GM12878 (cell line): ENCODE measurements at regions not wholly inside any gene's neighbourhood (a gene's known extent, or its start where the extent isn't known, plus 50 kb on each side); places are given as distances from the start of the nearest gene placed in this dataset.

Experiments
- ATAC-seq: fragments of 200-7000 bp; cut with Tn5 transposase; 3 replicates; pipeline ENCODE4 v1.9.1; 2020; ENCODE audit warnings: mild to moderate bottlenecking, moderate library complexity
- BruUV-seq: library from RNA; stranded (reverse); fragments of 400-500 nt; replicated peaks from 2 replicates; lab custom pipeline; 2021; lab: Mats Ljungman, UMichigan
- CTCF ChIA-PET: fragments of 300-600 bp; sonication (Branson Sonifier 250); formaldehyde crosslinking; extraction: SDS; loops from one replicate; lab custom pipeline; 2021; ENCODE audit warnings: inconsistent platforms; lab: Yijun Ruan, JAX
- POLR2A ChIA-PET: fragments of 350-600 bp; formaldehyde crosslinking; extraction: SDS; loops from one replicate; lab custom pipeline; 2021; ENCODE audit warnings: inconsistent platforms; lab: Charles Lee
- RAD21 ChIA-PET: fragments of 300-600 bp; sonication (Branson Sonifier 250); formaldehyde crosslinking; loops from one replicate; lab custom pipeline; 2023; ENCODE audit warnings: antibody characterized with exemption; ENCODE audit not compliant: unreplicated experiment; lab: Charles Lee
- SMC1A ChIA-PET: fragments of 300-600 bp; sonication (Branson Sonifier 250); formaldehyde crosslinking; loops from one replicate; lab custom pipeline; 2023; ENCODE audit not compliant: unreplicated experiment, uncharacterized antibody; lab: Charles Lee
- DNase-seq: peaks from one replicate; pipeline ENCODE4 v3.0.0-alpha.2; 2011; ENCODE audit warnings: low read depth, low spot score
- FAIRE-seq: peaks from 3 replicates; lab custom pipeline; 2011; peaks lifted over from hg19 to GRCh38; lab: Jason Lieb, UNC
- H2AFZ ChIP-seq: 2 replicates; pipeline ENCODE4 v1.6.0; 2011; ENCODE audit warnings: low read depth, low read length, control low read depth; ENCODE audit not compliant: control insufficient read depth
- H3K27ac ChIP-seq: 2 replicates; pipeline ENCODE4 v1.5.1; 2011; ENCODE audit warnings: control low read depth; ENCODE audit not compliant: control insufficient read depth, insufficient read depth
- H3K27me3 ChIP-seq, 2 experiments: replicated peaks in 1 of 2; 2 replicates each; pipeline versions ENCODE4 v1.6.0 to v1.6.1; 2011; ENCODE audit warnings: low read length in 1 of 2; ENCODE audit not compliant: control insufficient read depth in 2 of 2, insufficient read depth in 2 of 2
- H3K36me3 ChIP-seq, 2 experiments: 2 replicates each; pipeline ENCODE4 v1.5.1; 2011; ENCODE audit warnings: low read length in 1 of 2; ENCODE audit not compliant: control insufficient read depth in 2 of 2, insufficient read depth in 2 of 2
- H3K4me1 ChIP-seq: 2 replicates; pipeline ENCODE4 v1.6.1; 2011; ENCODE audit warnings: mild to moderate bottlenecking, low read length, moderate library complexity, mixed read lengths; ENCODE audit not compliant: control insufficient read depth, insufficient read depth
- H3K4me2 ChIP-seq: 2 replicates; pipeline ENCODE4 v1.6.0; 2011; ENCODE audit warnings: control low read depth; ENCODE audit not compliant: control insufficient read depth, insufficient read depth
- H3K4me3 ChIP-seq: fragments of 200-600 bp; sonication (generic); 2 replicates; pipeline ENCODE4 v1.5.1; 2016
- H3K79me2 ChIP-seq: 2 replicates; pipeline ENCODE4 v1.6.0; 2011; ENCODE audit warnings: low read length; ENCODE audit not compliant: control insufficient read depth, insufficient read depth
- H3K9ac ChIP-seq: 2 replicates; pipeline ENCODE4 v1.8.0; 2011; ENCODE audit warnings: low read length, control low read depth, mixed read lengths; ENCODE audit not compliant: control insufficient read depth, insufficient read depth
- H3K9me3 ChIP-seq: replicated peaks from 3 replicates; pipeline ENCODE4 v1.5.1; 2011; ENCODE audit warnings: mild to moderate bottlenecking, low read length; ENCODE audit not compliant: control insufficient read depth, insufficient read depth
- H4K20me1 ChIP-seq: 2 replicates; pipeline ENCODE4 v1.6.0; 2011; ENCODE audit not compliant: control insufficient read depth, insufficient read depth
- CEBPZ ChIP-seq: fragments of 150-350 bp; IDR thresholded peaks from 2 replicates; pipeline ENCODE4 v1.6.1; 2016; ENCODE audit warnings: low read depth, low read length
- EZH2 ChIP-seq: IDR thresholded peaks from 2 replicates; pipeline ENCODE4 v1.6.1; 2012; ENCODE audit warnings: low read depth, mild to moderate bottlenecking, control low read depth, inconsistent platforms, low read length, borderline replicate concordance; ENCODE audit not compliant: control insufficient read depth
- IRF5 ChIP-seq: fragments of 450-650 bp; IDR thresholded peaks from 2 replicates; pipeline ENCODE4 v1.6.1; 2017; ENCODE audit warnings: borderline replicate concordance
- POLR2A ChIP-seq: IDR thresholded peaks from 2 replicates; pipeline ENCODE4 v1.6.1; 2011; ENCODE audit warnings: low read depth, mild to moderate bottlenecking, low read length
- RUNX3 ChIP-seq: IDR thresholded peaks from 2 replicates; pipeline ENCODE4 v1.6.1; 2012; ENCODE audit warnings: low read length, inconsistent platforms
- ZNF217 ChIP-seq: fragments of 450-650 bp; IDR thresholded peaks from 2 replicates; pipeline ENCODE4 v1.6.1; 2017; ENCODE audit warnings: antibody characterized with exemption, mild to moderate bottlenecking
- WGBS: methylation state at CpG from one replicate; pipeline ENCODE4 v1.1.6; 2016; ENCODE audit warnings: low lambda C conversion rate; ENCODE audit not compliant: insufficient replicate concordance, insufficient coverage; ENCODE audit errors: missing lambda C conversion rate; 5-methylcytosine and 5-hydroxymethylcytosine counted together
- in situ Hi-C: fragments of 300-500 bp; cut with MboI; formaldehyde crosslinking; loops from 9 replicates; pipeline ENCODE4 v1.14.3; 2018; ENCODE audit warnings: mixed read lengths
- intact Hi-C: fragments of 100-400 bp; cut with micrococcal nuclease; formaldehyde crosslinking; loops from one replicate; pipeline ENCODE4 v1.14.2; 2022; ENCODE audit not compliant: unreplicated experiment
- TF ChIP-seq, protein P1 (sequence below), 3 experiments: IDR thresholded peaks in 2 of 3; conservative IDR thresholded peaks in 1 of 3; 2 replicates each; pipeline ENCODE4 v1.5.1; 2011; ENCODE audit warnings: low read depth in 3 of 3, low read length in 3 of 3, mild to moderate bottlenecking in 3 of 3, control low read depth in 2 of 3, moderate library complexity in 2 of 3, inconsistent platforms in 1 of 3, mixed read lengths in 1 of 3; ENCODE audit not compliant: control insufficient read depth in 2 of 3, insufficient read depth in 1 of 3; ENCODE audit errors: extremely low read depth in 1 of 3

DNA sequence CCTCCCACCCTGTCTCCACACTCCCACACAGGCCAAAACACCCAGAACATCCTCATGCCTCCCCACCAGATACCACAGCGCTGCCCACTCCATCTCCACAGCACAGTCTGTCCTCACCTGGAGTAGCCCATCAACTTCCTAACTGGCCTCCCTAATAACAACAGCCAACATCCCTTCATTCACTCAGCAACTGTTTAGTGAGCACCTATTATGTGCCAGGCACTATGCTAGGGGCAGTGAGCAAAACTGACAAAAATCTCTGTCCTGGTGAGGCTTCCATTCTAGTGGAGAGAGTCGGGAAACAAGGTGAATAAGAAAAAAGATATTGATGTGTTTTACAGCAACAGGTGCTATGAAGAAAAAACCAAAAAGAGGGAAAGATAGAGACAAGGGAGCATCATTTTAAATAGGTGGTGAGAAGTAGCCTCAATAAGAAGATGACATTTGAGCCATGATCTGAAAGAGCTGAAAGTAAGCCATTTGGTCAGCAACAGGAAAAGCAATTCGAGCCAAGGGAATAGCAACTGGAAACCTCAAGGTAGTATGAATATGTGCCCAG is 523.9 kb downstream of the SHQ1 start (continued):
- TF ChIP-seq, protein P1, sequence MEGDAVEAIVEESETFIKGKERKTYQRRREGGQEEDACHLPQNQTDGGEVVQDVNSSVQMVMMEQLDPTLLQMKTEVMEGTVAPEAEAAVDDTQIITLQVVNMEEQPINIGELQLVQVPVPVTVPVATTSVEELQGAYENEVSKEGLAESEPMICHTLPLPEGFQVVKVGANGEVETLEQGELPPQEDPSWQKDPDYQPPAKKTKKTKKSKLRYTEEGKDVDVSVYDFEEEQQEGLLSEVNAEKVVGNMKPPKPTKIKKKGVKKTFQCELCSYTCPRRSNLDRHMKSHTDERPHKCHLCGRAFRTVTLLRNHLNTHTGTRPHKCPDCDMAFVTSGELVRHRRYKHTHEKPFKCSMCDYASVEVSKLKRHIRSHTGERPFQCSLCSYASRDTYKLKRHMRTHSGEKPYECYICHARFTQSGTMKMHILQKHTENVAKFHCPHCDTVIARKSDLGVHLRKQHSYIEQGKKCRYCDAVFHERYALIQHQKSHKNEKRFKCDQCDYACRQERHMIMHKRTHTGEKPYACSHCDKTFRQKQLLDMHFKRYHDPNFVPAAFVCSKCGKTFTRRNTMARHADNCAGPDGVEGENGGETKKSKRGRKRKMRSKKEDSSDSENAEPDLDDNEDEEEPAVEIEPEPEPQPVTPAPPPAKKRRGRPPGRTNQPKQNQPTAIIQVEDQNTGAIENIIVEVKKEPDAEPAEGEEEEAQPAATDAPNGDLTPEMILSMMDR (IDR thresholded peaks at IDR 0.05 in 2 of 3, conservative IDR thresholded peaks at IDR 0.05 in 1 of 3; ENCODE audit: control insufficient read depth in 2 of 3, extremely low read depth in 1 of 3, insufficient read depth in 1 of 3, low read depth in 3 of 3, low read length in 3 of 3), result no peak
- no peak for TF ChIP-seq ZNF217
- TF ChIP-seq EZH2, result no peak
- no peak for TF ChIP-seq IRF5
- TF ChIP-seq POLR2A, result no peak
- TF ChIP-seq, all 136 proteins: peak for 0

- no peak overlapping the region for H2AFZ ChIP-seq
- DNase-seq (no peak), FAIRE-seq (no peak)
- intact Hi-C loops, result no loop called here
- no peaks in the 10 kb centered on the region for H4K20me1 ChIP-seq
- no peaks in the 10 kb centered on the region for H3K79me2 ChIP-seq
- H3K36me3 ChIP-seq, result no peaks in the 10 kb centered on the region
- in situ Hi-C loops, result no loop called here
- H3K27me3 ChIP-seq, result no peaks in the 10 kb centered on the region; a peak in 1 of 4 replicates
- ChIA-PET SMC1A (no interaction called here), POLR2A (no interaction called here), RAD21 (no interaction called here)
- 70% methylated on average over 6 of the region's 6 CpGs for WGBS
- H3K4me3 ChIP-seq, result no peak overlapping the region
- H3K4me2 ChIP-seq, result no peak overlapping the region
- BruUV-seq, result no TSS peak
- no peak overlapping the region for H3K27ac ChIP-seq
- H3K9ac ChIP-seq, result no peak overlapping the region
- H3K4me1 ChIP-seq, result peaks cover 3% of the 10 kb centered on the region; the same call in 1 of the 2 replicates
- TF ChIP-seq CEBPZ (no peak), RUNX3 (0 out of 2 replicates have a peak, but pooled peaks have one; percentile 2)
- TF ChIP-seq, all 136 proteins: peak for 1
- H3K9me3 ChIP-seq, result no peaks in the 10 kb centered on the region; the same call in 2 of the 3 replicates
- CTCF ChIA-PET, result interaction anchor here (1.7 kb wide), 1 partner anchor 7 kb away, joined by 6 read pairs; no protein-coding TSS in a partner anchor
- peak; percentile 29; the same call in 1 of the 3 replicates for ATAC-seq
These were observed 524.5 kb downstream of the SHQ1 start for GRCh38 chr3:72323773-72324172.
